Ascending aorta (tissue), 2 donors: ENCODE measurements at regions not wholly inside any gene's neighbourhood (a gene's known extent, or its start where the extent isn't known, plus 50 kb on each side); places are given as distances from the start of the nearest gene placed in this dataset.

Source experiments
- DNase-seq, 2 donors: peaks; one replicate each; pipeline ENCODE4 v3.0.0-alpha.2; 2019; ENCODE audit warnings: low spot score in 2 of 2
- H3K27ac ChIP-seq, 2 donors: fragments of 200-600 bp; sonication (generic); one replicate each; pipeline ENCODE4 v1.5.1; 2016 to 2017; ENCODE audit warnings: mild to moderate bottlenecking in 1 of 2
- H3K27me3 ChIP-seq: fragments of 200-600 bp; sonication (generic); one replicate; pipeline ENCODE4 v1.5.1; 2017
- H3K36me3 ChIP-seq, 2 donors: fragments of 200-600 bp; sonication (generic); one replicate each; pipeline ENCODE4 v1.5.1; 2016
- H3K4me1 ChIP-seq, 2 donors: fragments of 200-600 bp; sonication (generic); one replicate each; pipeline ENCODE4 v1.5.1; 2016 to 2017; ENCODE audit warnings: mild to moderate bottlenecking in 1 of 2
- H3K4me3 ChIP-seq, 2 donors: fragments of 200-600 bp; sonication (generic); one replicate each; pipeline ENCODE4 v1.5.1; 2016 to 2017; ENCODE audit warnings: mild to moderate bottlenecking in 1 of 2
- H3K9me3 ChIP-seq, 2 donors: fragments of 200-600 bp; sonication (generic); one replicate each; pipeline ENCODE4 v1.5.1; 2016
- CTCF ChIP-seq, 3 experiments: fragments of 200-600 bp in 2 of 3; fragments of 450-650 bp in 1 of 3; sonication (generic) in 2 of 3; IDR thresholded peaks; one replicate each; pipeline ENCODE4 v1.5.1; 2016 to 2019; ENCODE audit warnings: antibody characterized with exemption in 3 of 3, mild to moderate bottlenecking in 1 of 3, moderate library complexity in 1 of 3
- intact Hi-C: fragments of 100-400 bp; cut with DNase I; formaldehyde crosslinking; loops from one replicate; pipeline ENCODE4 v1.15.1; 2023

- Histone ChIP-seq H3K27me3 (no peaks in the 10 kb centered on the region), H3K4me3 (no peak overlapping the region), H3K4me1 (no peaks in the 10 kb centered on the region), H3K9me3 (no peaks in the 10 kb centered on the region), H3K27ac (no peak overlapping the region), H3K36me3 (no peaks in the 10 kb centered on the region)
- no peak for TF ChIP-seq CTCF (IDR thresholded peaks at IDR 0.05)
- DNase-seq = no peak
- intact Hi-C loops = no loop called here
Measured at GRCh38 chr9:80437091-80437640, 865.4 kb downstream of the TLE4 start.

GRCh38 chr9:80435591-80435990 lies 863.8 kb downstream of the TLE4 start:
- no peaks in the 10 kb centered on the region for H3K4me1 ChIP-seq
- H3K9me3 ChIP-seq = no peaks in the 10 kb centered on the region
- H3K27ac ChIP-seq = no peak overlapping the region
- no peak for TF ChIP-seq CTCF (IDR thresholded peaks at IDR 0.05)
- DNase-seq = no peak
- intact Hi-C loops = no loop called here
- no peaks in the 10 kb centered on the region for H3K36me3 ChIP-seq
- H3K27me3 ChIP-seq = no peaks in the 10 kb centered on the region
- no peak overlapping the region for H3K4me3 ChIP-seq

- H3K4me3 ChIP-seq = no peak overlapping the region
- no peaks in the 10 kb centered on the region for H3K36me3 ChIP-seq
- no peak for TF ChIP-seq CTCF (IDR thresholded peaks at IDR 0.05)
- no peak for DNase-seq
- no peak overlapping the region for H3K27ac ChIP-seq
- no peaks in the 10 kb centered on the region for H3K4me1 ChIP-seq
- intact Hi-C loops = no loop called here
- no peaks in the 10 kb centered on the region for H3K9me3 ChIP-seq
- H3K27me3 ChIP-seq = no peaks in the 10 kb centered on the region
Measured at GRCh38 chr9:80426992-80427391, 855.2 kb downstream of the TLE4 start.

GRCh38 chr9:80417211-80417773 lies 845.5 kb downstream of the TLE4 start:
- intact Hi-C loops = no loop called here
- DNase-seq = no peak
- no peaks in the 10 kb centered on the region for H3K27me3 ChIP-seq
- no peak overlapping the region for H3K27ac ChIP-seq
- no peaks in the 10 kb centered on the region for H3K36me3 ChIP-seq
- H3K4me1 ChIP-seq = no peaks in the 10 kb centered on the region
- peaks cover 0 to 13% of the 10 kb centered on the region in 2 donors for H3K9me3 ChIP-seq
- TF ChIP-seq CTCF (IDR thresholded peaks at IDR 0.05) = no peak
- no peak overlapping the region for H3K4me3 ChIP-seq

GRCh38 chr9:80410106-80410505 lies 838.3 kb downstream of the TLE4 start:
- H3K4me3 ChIP-seq = no peak overlapping the region
- H3K27ac ChIP-seq = no peak overlapping the region
- no peak for TF ChIP-seq CTCF (IDR thresholded peaks at IDR 0.05)
- no peaks in the 10 kb centered on the region for H3K9me3 ChIP-seq
- H3K36me3 ChIP-seq = no peaks in the 10 kb centered on the region
- no peak for DNase-seq
- no peaks in the 10 kb centered on the region for H3K4me1 ChIP-seq
- intact Hi-C loops = no loop called here
- no peaks in the 10 kb centered on the region for H3K27me3 ChIP-seq

GRCh38 chr9:80407220-80407619 lies 835.5 kb downstream of the TLE4 start:
- Histone ChIP-seq H3K4me3 (no peak overlapping the region), H3K9me3 (no peaks in the 10 kb centered on the region), H3K4me1 (no peaks in the 10 kb centered on the region), H3K27me3 (no peaks in the 10 kb centered on the region), H3K27ac (no peak overlapping the region), H3K36me3 (no peaks in the 10 kb centered on the region)
- intact Hi-C loops = no loop called here
- no peak for TF ChIP-seq CTCF (IDR thresholded peaks at IDR 0.05)
- no peak for DNase-seq
